Testis (tissue), 2 donors: ENCODE measurements at regions not wholly inside any gene's neighbourhood (a gene's known extent, or its start where the extent isn't known, plus 50 kb on each side); places are given as distances from the start of the nearest gene placed in this dataset.

ENCODE experiments used
- POLR2A ChIP-seq: fragments of 450-650 bp; IDR thresholded peaks from one replicate; pipeline ENCODE4 v1.6.1; 2017; ENCODE audit warnings: antibody characterized with exemption, mild to moderate bottlenecking, moderate library complexity
- TF ChIP-seq, protein P1 (sequence below), 3 experiments: fragments of 450-650 bp in 2 of 3; fragments of 200-600 bp in 1 of 3; sonication (generic) in 1 of 3; IDR thresholded peaks; one replicate each; pipeline ENCODE4 v1.5.1; 2016 to 2019; ENCODE audit warnings: antibody characterized with exemption in 3 of 3, mild to moderate bottlenecking in 2 of 3, moderate library complexity in 1 of 3

DNA sequence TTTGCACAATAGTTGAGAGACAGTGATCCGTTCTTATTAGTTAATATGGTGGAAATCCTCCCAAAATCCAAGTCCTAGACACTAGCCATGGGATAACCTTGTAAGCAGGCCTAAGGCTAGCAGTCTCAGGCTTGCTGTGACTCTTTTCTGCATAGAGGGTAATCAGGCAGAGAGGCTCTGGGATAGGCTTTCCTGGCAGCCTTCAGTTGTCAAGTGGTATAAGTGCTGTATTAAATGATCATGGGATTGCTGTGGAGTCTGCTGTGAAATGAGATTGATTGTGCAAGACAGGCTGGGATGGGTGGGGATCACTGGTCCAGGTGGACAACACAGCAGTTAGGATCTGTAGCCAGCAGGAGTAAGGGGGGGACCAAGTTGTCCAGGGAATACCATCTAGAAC lies 416.4 kb downstream of the TLE4 start:
- TF ChIP-seq, protein P1, sequence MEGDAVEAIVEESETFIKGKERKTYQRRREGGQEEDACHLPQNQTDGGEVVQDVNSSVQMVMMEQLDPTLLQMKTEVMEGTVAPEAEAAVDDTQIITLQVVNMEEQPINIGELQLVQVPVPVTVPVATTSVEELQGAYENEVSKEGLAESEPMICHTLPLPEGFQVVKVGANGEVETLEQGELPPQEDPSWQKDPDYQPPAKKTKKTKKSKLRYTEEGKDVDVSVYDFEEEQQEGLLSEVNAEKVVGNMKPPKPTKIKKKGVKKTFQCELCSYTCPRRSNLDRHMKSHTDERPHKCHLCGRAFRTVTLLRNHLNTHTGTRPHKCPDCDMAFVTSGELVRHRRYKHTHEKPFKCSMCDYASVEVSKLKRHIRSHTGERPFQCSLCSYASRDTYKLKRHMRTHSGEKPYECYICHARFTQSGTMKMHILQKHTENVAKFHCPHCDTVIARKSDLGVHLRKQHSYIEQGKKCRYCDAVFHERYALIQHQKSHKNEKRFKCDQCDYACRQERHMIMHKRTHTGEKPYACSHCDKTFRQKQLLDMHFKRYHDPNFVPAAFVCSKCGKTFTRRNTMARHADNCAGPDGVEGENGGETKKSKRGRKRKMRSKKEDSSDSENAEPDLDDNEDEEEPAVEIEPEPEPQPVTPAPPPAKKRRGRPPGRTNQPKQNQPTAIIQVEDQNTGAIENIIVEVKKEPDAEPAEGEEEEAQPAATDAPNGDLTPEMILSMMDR (IDR thresholded peaks at IDR 0.05): no peak
- TF ChIP-seq POLR2A: no peak
